HepG2 (cell line): ENCODE measurements at regions not wholly inside any gene's neighbourhood (a gene's known extent, or its start where the extent isn't known, plus 50 kb on each side); places are given as distances from the start of the nearest gene placed in this dataset.

ENCODE experiments used
- ATF5 ChIP-seq: sonication (generic); formaldehyde crosslinking; IDR thresholded peaks from 2 replicates; pipeline ENCODE4 v1.4.0; 2020; ENCODE audit warnings: mild to moderate bottlenecking, low read depth, missing genetic modification reagents
- ATF7 ChIP-seq, 2 experiments: fragments of 450-650 bp in 1 of 2; sonication (generic) in 1 of 2; formaldehyde crosslinking in 1 of 2; IDR thresholded peaks; 2 replicates each; pipeline versions ENCODE4 v1.4.0 to v1.6.1; 2016 to 2020; ENCODE audit warnings: antibody characterized with exemption in 1 of 2, mild to moderate bottlenecking in 1 of 2, missing genetic modification reagents in 1 of 2
- CREM ChIP-seq, 2 experiments: sonication (generic) in 1 of 2; formaldehyde crosslinking in 1 of 2; IDR thresholded peaks; 2 replicates each; pipeline versions ENCODE4 v1.4.0 to v1.6.1; 2016 to 2020; ENCODE audit warnings: antibody characterized with exemption in 1 of 2, mild to moderate bottlenecking in 1 of 2, missing genetic modification reagents in 1 of 2
- EP300 ChIP-seq, 3 experiments: sonication (generic) in 1 of 3; formaldehyde crosslinking in 1 of 3; IDR thresholded peaks; 2 replicates each; pipeline versions ENCODE4 v1.5.1 to v1.6.1; 2011 to 2020; ENCODE audit warnings: low read depth in 2 of 3, low read length in 2 of 3, borderline replicate concordance in 1 of 3, improper control_type of control experiment in 1 of 3, mild to moderate bottlenecking in 1 of 3, missing genetic modification reagents in 1 of 3, moderate library complexity in 1 of 3
- ETS1 ChIP-seq: sonication (generic); formaldehyde crosslinking; IDR thresholded peaks from 2 replicates; pipeline ENCODE4 v1.4.0; 2020; ENCODE audit warnings: missing genetic modification reagents
- KAT2B ChIP-seq: fragments of 150-350 bp; IDR thresholded peaks from 2 replicates; pipeline ENCODE4 v1.6.1; 2014; ENCODE audit warnings: low read depth, low read length, borderline replicate concordance
- KLF12 ChIP-seq: sonication (generic); formaldehyde crosslinking; IDR thresholded peaks from 2 replicates; pipeline ENCODE4 v1.4.0; 2020; ENCODE audit warnings: missing genetic modification reagents, borderline replicate concordance
- KLF16 ChIP-seq, 2 experiments: sonication (generic) in 1 of 2; formaldehyde crosslinking in 1 of 2; IDR thresholded peaks; 2 replicates each; pipeline versions ENCODE4 v1.6.1 to v1.8.0; 2016 to 2023; ENCODE audit warnings: missing genetic modification reagents in 2 of 2, missing compliant biosample characterization in 1 of 2
- NCOA1 ChIP-seq: sonication (generic); formaldehyde crosslinking; IDR thresholded peaks from 2 replicates; pipeline ENCODE4 v1.9.0; 2021; ENCODE audit warnings: missing genetic modification reagents
- TAF15 ChIP-seq: fragments of 200-400 bp; formaldehyde crosslinking; IDR thresholded peaks from one replicate; pipeline ENCODE4 v1.6.1; 2018; ENCODE audit warnings: mild to moderate bottlenecking, low read depth, low read length; ENCODE audit not compliant: poor library complexity, severe bottlenecking
- TFDP2 ChIP-seq: sonication (generic); formaldehyde crosslinking; IDR thresholded peaks from 2 replicates; pipeline ENCODE4 v1.4.0; 2020; ENCODE audit warnings: missing genetic modification reagents
- TMF1 ChIP-seq: sonication (generic); formaldehyde crosslinking; IDR thresholded peaks from 2 replicates; pipeline ENCODE4 v1.8.1; 2022; ENCODE audit warnings: low read depth, missing genetic modification reagents
- ZNF232 ChIP-seq: sonication (generic); formaldehyde crosslinking; IDR thresholded peaks from 2 replicates; pipeline ENCODE4 v1.4.0; 2020; ENCODE audit warnings: missing genetic modification reagents, borderline replicate concordance
- ZNF276 ChIP-seq: sonication (generic); formaldehyde crosslinking; IDR thresholded peaks from 2 replicates; pipeline ENCODE4 v1.4.0; 2020; ENCODE audit warnings: mild to moderate bottlenecking, low read depth, missing genetic modification reagents
- ZNF430 ChIP-seq: sonication (generic); formaldehyde crosslinking; IDR thresholded peaks from 2 replicates; pipeline ENCODE4 v1.9.0; 2021; ENCODE audit warnings: mild to moderate bottlenecking, missing genetic modification reagents
- ZNF451 ChIP-seq: sonication (generic); formaldehyde crosslinking; IDR thresholded peaks from 2 replicates; pipeline ENCODE4 v1.5.0; 2020; ENCODE audit warnings: mild to moderate bottlenecking, missing genetic modification reagents
- ZNF687 ChIP-seq: sonication (generic); formaldehyde crosslinking; IDR thresholded peaks from 2 replicates; pipeline ENCODE4 v1.5.1; 2020; ENCODE audit warnings: mild to moderate bottlenecking, missing genetic modification reagents, moderate library complexity
- ZNF761 ChIP-seq: sonication (generic); formaldehyde crosslinking; conservative IDR thresholded peaks from 2 replicates; pipeline ENCODE4 v1.4.0; 2020; ENCODE audit warnings: mild to moderate bottlenecking, missing genetic modification reagents

GRCh38 chr6:81380718-81381338, 371.7 kb downstream of the TENT5A start (continued):
- peak; percentile 52 for TF ChIP-seq CREM (IDR thresholded peaks at IDR 0.05)
- TF ChIP-seq CREM (CRISPR knock-in tag; IDR thresholded peaks at IDR 0.05), result no peak
- no peak for TF ChIP-seq NCOA1 (CRISPR knock-in tag)
- TF ChIP-seq ZNF761, result no peak
- TF ChIP-seq TAF15, result no peak
- no peak for TF ChIP-seq ZNF451
- no peak for TF ChIP-seq KLF12
- no peak for TF ChIP-seq ZNF430 (CRISPR knock-in tag)
- no peak for TF ChIP-seq TMF1 (CRISPR knock-in tag)
- TF ChIP-seq ZNF276 (CRISPR knock-in tag), result no peak
- peak in 1 of 2 experiments; percentile 57; a peak in 1 of 4 replicates for TF ChIP-seq EP300 (IDR thresholded peaks at IDR 0.05; ENCODE audit: low read depth in 2 of 2, low read length in 2 of 2)
- TF ChIP-seq EP300 (CRISPR knock-in tag; IDR thresholded peaks at IDR 0.05; ENCODE audit: borderline replicate concordance), result no peak
- no peak for TF ChIP-seq ZNF232 (CRISPR knock-in tag)
- TF ChIP-seq ZNF687 (CRISPR knock-in tag), result no peak
- TF ChIP-seq KLF16 (CRISPR knock-in tag; IDR thresholded peaks at IDR 0.05), result no peak
- no peak for TF ChIP-seq KAT2B
- no peak for TF ChIP-seq ETS1
- TF ChIP-seq ATF7 (IDR thresholded peaks at IDR 0.05), result no peak
- no peak for TF ChIP-seq ATF7 (CRISPR knock-in tag; IDR thresholded peaks at IDR 0.05)
- no peak for TF ChIP-seq ATF5
- no peak for TF ChIP-seq TFDP2 (CRISPR knock-in tag)
